ENCODE measurements at regions not wholly inside any gene's neighbourhood (a gene's known extent, or its start where the extent isn't known, plus 50 kb on each side); places are given as distances from the start of the nearest gene placed in this dataset.
"Not testable (repeated sequence)": the region's sequence is repeated elsewhere in the genome, so short reads cannot be mapped to it uniquely, and the experiment has no call there.

DNA sequence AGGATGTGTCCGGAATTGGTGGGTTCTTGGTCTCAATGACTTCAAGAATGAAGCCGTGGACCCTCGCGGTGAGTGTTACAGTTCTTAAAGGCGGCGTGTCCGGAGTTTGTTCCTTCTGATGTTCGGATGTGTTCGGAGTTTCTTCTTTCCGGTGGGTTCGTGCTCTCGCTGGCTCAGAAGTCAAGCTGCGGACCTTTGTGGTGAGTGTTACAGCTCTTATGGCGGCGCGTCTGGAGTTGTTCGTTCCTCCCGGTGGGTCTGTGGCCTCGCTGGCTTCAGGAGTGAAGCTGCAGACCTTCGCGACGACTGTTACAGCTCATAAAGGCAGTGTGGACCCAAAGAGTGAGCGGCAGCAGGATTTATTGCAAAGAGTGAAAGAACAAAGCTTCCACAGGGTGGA, 64.6 kb upstream of the CD28 start:
- TF ChIP-seq, protein P1, sequence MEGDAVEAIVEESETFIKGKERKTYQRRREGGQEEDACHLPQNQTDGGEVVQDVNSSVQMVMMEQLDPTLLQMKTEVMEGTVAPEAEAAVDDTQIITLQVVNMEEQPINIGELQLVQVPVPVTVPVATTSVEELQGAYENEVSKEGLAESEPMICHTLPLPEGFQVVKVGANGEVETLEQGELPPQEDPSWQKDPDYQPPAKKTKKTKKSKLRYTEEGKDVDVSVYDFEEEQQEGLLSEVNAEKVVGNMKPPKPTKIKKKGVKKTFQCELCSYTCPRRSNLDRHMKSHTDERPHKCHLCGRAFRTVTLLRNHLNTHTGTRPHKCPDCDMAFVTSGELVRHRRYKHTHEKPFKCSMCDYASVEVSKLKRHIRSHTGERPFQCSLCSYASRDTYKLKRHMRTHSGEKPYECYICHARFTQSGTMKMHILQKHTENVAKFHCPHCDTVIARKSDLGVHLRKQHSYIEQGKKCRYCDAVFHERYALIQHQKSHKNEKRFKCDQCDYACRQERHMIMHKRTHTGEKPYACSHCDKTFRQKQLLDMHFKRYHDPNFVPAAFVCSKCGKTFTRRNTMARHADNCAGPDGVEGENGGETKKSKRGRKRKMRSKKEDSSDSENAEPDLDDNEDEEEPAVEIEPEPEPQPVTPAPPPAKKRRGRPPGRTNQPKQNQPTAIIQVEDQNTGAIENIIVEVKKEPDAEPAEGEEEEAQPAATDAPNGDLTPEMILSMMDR (IDR thresholded peaks at IDR 0.05), result not testable (repeated sequence)
- TF ChIP-seq POLR2A (IDR thresholded peaks at IDR 0.05), result not testable (repeated sequence)
